ENCODE measurements at regions not wholly inside any gene's neighbourhood (a gene's known extent, or its start where the extent isn't known, plus 50 kb on each side); places are given as distances from the start of the nearest gene placed in this dataset.
"Not testable (repeated sequence)": the region's sequence is repeated elsewhere in the genome, so short reads cannot be mapped to it uniquely, and the experiment has no call there.

GRCh38 chr12:47366579-47366978, 286.8 kb upstream of the AMIGO2 start:
- no peak for DNase-seq (ENCODE audit: low spot score)
- TF ChIP-seq CTCF (IDR thresholded peaks at IDR 0.05; ENCODE audit: extremely low read depth, insufficient read depth, missing control alignments): no peak
- in situ Hi-C loops (cut with MboI; ENCODE audit: low pct_unique_long_range_greater_than_20kb, low sequenced_read_pairs, unreplicated experiment): no loop called here

- in situ Hi-C loops (cut with MboI; ENCODE audit: low pct_unique_long_range_greater_than_20kb, low sequenced_read_pairs, unreplicated experiment): no loop called here
- no peak for TF ChIP-seq CTCF (IDR thresholded peaks at IDR 0.05; ENCODE audit: extremely low read depth, insufficient read depth, missing control alignments)
- no peak for DNase-seq (ENCODE audit: low spot score)
These were observed 286.4 kb upstream of the AMIGO2 start for GRCh38 chr12:47366157-47366556.

GRCh38 chr12:47365443-47366076, 285.8 kb upstream of the AMIGO2 start:
- in situ Hi-C loops (cut with MboI; ENCODE audit: low pct_unique_long_range_greater_than_20kb, low sequenced_read_pairs, unreplicated experiment); DNase-seq (ENCODE audit: low spot score): not testable (repeated sequence)

GRCh38 chr12:47364261-47364660, 284.5 kb upstream of the AMIGO2 start:
- TF ChIP-seq CTCF (IDR thresholded peaks at IDR 0.05; ENCODE audit: extremely low read depth, insufficient read depth, missing control alignments): no peak
- in situ Hi-C loops (cut with MboI; ENCODE audit: low pct_unique_long_range_greater_than_20kb, low sequenced_read_pairs, unreplicated experiment): no loop called here
- DNase-seq (ENCODE audit: low spot score): no peak

GRCh38 chr12:47362126-47362705, 282.5 kb upstream of the AMIGO2 start:
- in situ Hi-C loops (cut with MboI; ENCODE audit: low pct_unique_long_range_greater_than_20kb, low sequenced_read_pairs, unreplicated experiment): no loop called here
- TF ChIP-seq CTCF (IDR thresholded peaks at IDR 0.05; ENCODE audit: extremely low read depth, insufficient read depth, missing control alignments): no peak
- no peak for DNase-seq (ENCODE audit: low spot score)

- no peak for TF ChIP-seq CTCF (IDR thresholded peaks at IDR 0.05; ENCODE audit: extremely low read depth, insufficient read depth, missing control alignments)
- in situ Hi-C loops (cut with MboI; ENCODE audit: low pct_unique_long_range_greater_than_20kb, low sequenced_read_pairs, unreplicated experiment): no loop called here
- no peak for DNase-seq (ENCODE audit: low spot score)
These were observed 281.7 kb upstream of the AMIGO2 start for GRCh38 chr12:47361389-47362021.

- DNase-seq (ENCODE audit: low spot score): no peak
- TF ChIP-seq CTCF (IDR thresholded peaks at IDR 0.05; ENCODE audit: extremely low read depth, insufficient read depth, missing control alignments): no peak
- in situ Hi-C loops (cut with MboI; ENCODE audit: low pct_unique_long_range_greater_than_20kb, low sequenced_read_pairs, unreplicated experiment): no loop called here
These were observed 281.1 kb upstream of the AMIGO2 start for GRCh38 chr12:47360771-47361388.

Measured in GM13977 (cell line).